Fibroblast of mammary gland (primary cell): ENCODE measurements at regions not wholly inside any gene's neighbourhood (a gene's known extent, or its start where the extent isn't known, plus 50 kb on each side); places are given as distances from the start of the nearest gene placed in this dataset.
"Not testable (repeated sequence)": the region's sequence is repeated elsewhere in the genome, so short reads cannot be mapped to it uniquely, and the experiment has no call there.

Experiments used
- DNase-seq: peaks from one replicate; pipeline ENCODE4 v3.0.0-alpha.2; 2010; ENCODE audit warnings: low read depth
- H3K4me3 ChIP-seq: 2 replicates; pipeline ENCODE4 v1.5.1; 2011; ENCODE audit warnings: low read depth, mild to moderate bottlenecking, low read length, moderate library complexity; ENCODE audit not compliant: control insufficient read depth
- CTCF ChIP-seq: conservative IDR thresholded peaks from 2 replicates; pipeline ENCODE4 v1.5.1; 2011; ENCODE audit warnings: low read depth, low read length, inconsistent platforms; ENCODE audit not compliant: control insufficient read depth, insufficient read depth

GRCh38 chr4:133555671-133556070, 406.6 kb downstream of the PCDH10 start:
- no peak for TF ChIP-seq CTCF
- no peak overlapping the region for H3K4me3 ChIP-seq

GRCh38 chr4:133550436-133550835, 401.3 kb downstream of the PCDH10 start:
- no peak for DNase-seq
- no peak for TF ChIP-seq CTCF
- no peak overlapping the region for H3K4me3 ChIP-seq

More at GRCh38 chr4:133555671-133556070, 406.6 kb downstream of the PCDH10 start:
- DNase-seq = no peak

- no peak for TF ChIP-seq CTCF
- DNase-seq = no peak
- no peak overlapping the region for H3K4me3 ChIP-seq
Observed at GRCh38 chr4:133544097-133544496, 395.0 kb downstream of the PCDH10 start.

GRCh38 chr4:133537780-133538281, 388.7 kb downstream of the PCDH10 start:
- DNase-seq = no peak
- TF ChIP-seq CTCF = no peak
- no peak overlapping the region for H3K4me3 ChIP-seq

GRCh38 chr4:133534224-133534623, 385.1 kb downstream of the PCDH10 start:
- DNase-seq, H3K4me3 ChIP-seq: not testable (repeated sequence)

GRCh38 chr4:133524369-133524768, 375.3 kb downstream of the PCDH10 start:
- no peak overlapping the region for H3K4me3 ChIP-seq
- no peak for TF ChIP-seq CTCF
- DNase-seq = no peak

GRCh38 chr4:133513901-133514300, 364.8 kb downstream of the PCDH10 start:
- DNase-seq = no peak
- TF ChIP-seq CTCF = no peak
- H3K4me3 ChIP-seq = no peak overlapping the region

GRCh38 chr4:133498149-133498548, 349.1 kb downstream of the PCDH10 start:
- H3K4me3 ChIP-seq = no peak overlapping the region
- DNase-seq = peak; percentile 0
- no peak for TF ChIP-seq CTCF
